ENCODE measurements at regions not wholly inside any gene's neighbourhood (a gene's known extent, or its start where the extent isn't known, plus 50 kb on each side); places are given as distances from the start of the nearest gene placed in this dataset.
"Not testable (repeated sequence)": the region's sequence is repeated elsewhere in the genome, so short reads cannot be mapped to it uniquely, and the experiment has no call there.

DNA sequence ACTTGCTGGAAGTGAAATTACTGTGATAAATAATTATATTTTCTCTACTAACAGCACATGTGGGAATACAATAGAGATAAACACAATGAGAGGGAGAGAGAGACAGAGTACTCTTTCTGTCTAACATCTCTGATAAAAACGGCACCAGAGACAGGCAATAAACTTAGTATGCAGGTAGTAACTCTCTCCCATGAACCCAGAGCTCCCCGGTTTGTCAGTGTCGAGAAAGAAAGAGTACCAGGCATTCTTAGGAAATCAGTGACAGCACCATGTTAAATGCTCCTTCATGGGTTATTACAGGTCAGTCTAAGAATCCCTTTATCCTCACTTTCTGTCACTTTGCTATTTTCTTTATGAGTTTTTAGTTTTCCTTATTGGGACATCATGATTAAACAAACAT is 110.7 kb upstream of the EPHA3 start:
- in situ Hi-C loops (cut with HindIII; ENCODE audit: low pct_unique_long_range_greater_than_20kb, low sequenced_read_pairs) = no loop called here
- DNase-seq (ENCODE audit: low read depth, low spot score) = no peak

DNA sequence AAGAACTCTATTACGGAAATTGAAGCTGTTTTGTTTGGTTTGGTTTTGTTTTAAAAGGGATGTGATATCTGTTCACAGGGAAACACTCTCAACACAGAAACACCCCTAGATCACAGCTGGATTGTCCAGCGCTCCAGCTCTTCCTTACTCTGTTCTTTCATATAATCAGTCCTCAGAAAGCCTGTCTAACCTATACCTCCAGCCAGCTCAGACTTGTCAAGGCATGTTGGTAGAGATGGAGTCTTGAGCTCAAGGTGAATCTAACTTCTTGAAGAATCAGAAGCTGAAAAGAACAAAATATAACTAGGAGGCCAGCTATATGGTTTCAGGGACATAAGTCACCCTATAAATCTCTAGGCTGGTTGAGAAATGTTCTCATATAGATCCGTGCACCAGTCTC is 110.2 kb upstream of the EPHA3 start:
- in situ Hi-C loops (cut with HindIII; ENCODE audit: low pct_unique_long_range_greater_than_20kb, low sequenced_read_pairs) = no loop called here
- DNase-seq (ENCODE audit: low read depth, low spot score) = no peak

- in situ Hi-C loops (cut with HindIII; ENCODE audit: low pct_unique_long_range_greater_than_20kb, low sequenced_read_pairs) = no loop called here
- DNase-seq (ENCODE audit: low read depth, low spot score) = no peak
Measured at GRCh38 chr3:89000886-89001285, 106.5 kb upstream of the EPHA3 start.

DNA sequence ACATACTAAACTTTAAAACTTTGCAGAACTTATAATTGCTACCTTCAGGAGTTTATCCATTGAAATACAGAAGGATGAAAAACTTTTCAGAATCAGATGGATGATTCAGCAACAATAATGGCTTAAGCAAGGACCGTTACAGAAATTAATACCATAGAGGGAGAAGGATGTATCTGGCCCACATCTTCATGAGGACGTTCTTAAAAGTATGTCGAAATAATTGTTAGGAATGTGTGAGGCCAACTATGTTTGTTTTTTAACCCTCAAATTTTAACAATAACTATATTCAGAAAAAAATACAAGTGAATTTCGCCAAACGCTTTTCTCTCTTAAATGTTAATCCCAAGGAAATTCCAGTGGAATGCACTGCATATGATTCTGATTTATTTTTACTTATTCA is 105.2 kb upstream of the EPHA3 start:
- in situ Hi-C loops (cut with HindIII; ENCODE audit: low pct_unique_long_range_greater_than_20kb, low sequenced_read_pairs) = no loop called here
- no peak for DNase-seq (ENCODE audit: low read depth, low spot score)

DNA sequence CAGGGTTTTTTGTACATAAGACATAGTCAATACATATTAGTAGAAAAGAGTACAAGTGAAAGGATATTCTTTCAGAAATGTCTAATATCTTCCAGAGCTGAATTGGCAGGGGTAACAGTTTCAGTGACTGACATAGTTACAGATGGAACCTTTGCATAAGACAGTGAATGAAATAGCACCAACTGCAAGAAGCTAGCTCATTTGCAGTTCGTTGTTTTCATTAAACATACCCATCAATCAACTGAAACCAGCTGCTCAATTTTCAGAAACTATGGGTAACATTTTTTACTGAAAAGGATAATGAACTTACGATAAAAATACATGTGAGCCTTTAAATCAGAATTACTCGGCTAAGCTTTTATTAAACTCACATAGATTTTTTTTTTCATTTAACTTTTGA is 93.9 kb upstream of the EPHA3 start:
- DNase-seq (ENCODE audit: low read depth, low spot score) = no peak
- in situ Hi-C loops (cut with HindIII; ENCODE audit: low pct_unique_long_range_greater_than_20kb, low sequenced_read_pairs) = no loop called here

GRCh38 chr3:89017531-89017930 is 89.9 kb upstream of the EPHA3 start:
- in situ Hi-C loops (cut with HindIII; ENCODE audit: low pct_unique_long_range_greater_than_20kb, low sequenced_read_pairs) = no loop called here
- no peak for DNase-seq (ENCODE audit: low read depth, low spot score)

DNA sequence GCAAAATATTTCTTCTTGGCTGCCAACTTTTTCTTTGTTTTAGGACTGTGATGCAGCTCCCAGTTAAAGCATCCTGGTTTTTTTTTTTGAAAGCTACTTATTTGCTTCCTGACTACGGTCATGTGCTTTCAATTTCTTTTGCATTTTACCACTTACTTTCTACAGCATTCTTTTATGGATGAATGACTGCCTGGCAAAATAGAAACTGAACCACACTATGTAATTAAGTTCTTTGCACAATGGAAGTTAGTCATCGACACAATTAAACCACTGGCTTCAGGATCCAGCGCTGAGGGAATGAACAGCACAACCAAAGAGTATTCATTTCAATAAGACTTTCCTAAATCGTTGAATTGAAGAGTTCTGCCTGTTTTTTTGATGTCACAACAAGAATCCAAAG is 82.2 kb upstream of the EPHA3 start:
- in situ Hi-C loops (cut with HindIII; ENCODE audit: low pct_unique_long_range_greater_than_20kb, low sequenced_read_pairs) = no loop called here
- peak; percentile 97 for DNase-seq (ENCODE audit: low read depth, low spot score)

- no peak for DNase-seq (ENCODE audit: low read depth, low spot score)
- in situ Hi-C loops (cut with HindIII; ENCODE audit: low pct_unique_long_range_greater_than_20kb, low sequenced_read_pairs) = no loop called here
Measured at GRCh38 chr3:89032346-89033013, 74.9 kb upstream of the EPHA3 start.

GRCh38 chr3:89034723-89035122 is 72.7 kb upstream of the EPHA3 start:
- DNase-seq (ENCODE audit: low read depth, low spot score); in situ Hi-C loops (cut with HindIII; ENCODE audit: low pct_unique_long_range_greater_than_20kb, low sequenced_read_pairs): not testable (repeated sequence)

DNA sequence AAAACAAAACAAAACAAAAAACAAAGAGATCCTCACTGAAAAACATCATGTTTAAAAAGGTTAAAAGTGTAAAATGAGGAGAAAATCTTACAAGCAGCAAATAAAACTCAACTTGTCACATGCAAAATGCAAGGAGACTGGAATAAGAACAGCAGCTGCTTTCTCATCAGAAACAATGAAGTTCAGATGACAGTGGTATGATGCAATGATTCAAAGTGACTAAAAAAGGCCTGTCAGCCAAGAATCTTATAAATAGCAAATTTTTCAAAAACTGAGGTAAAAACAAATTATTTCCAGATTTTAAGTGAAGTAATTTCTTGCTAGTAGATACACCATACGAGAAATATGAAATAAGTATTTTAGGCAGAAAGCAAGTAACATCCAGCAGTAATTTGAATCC is 68.6 kb upstream of the EPHA3 start:
- no peak for DNase-seq (ENCODE audit: low read depth, low spot score)
- in situ Hi-C loops (cut with HindIII; ENCODE audit: low pct_unique_long_range_greater_than_20kb, low sequenced_read_pairs) = no loop called here

GRCh38 chr3:89042236-89042835 is 65.1 kb upstream of the EPHA3 start:
- in situ Hi-C loops (cut with HindIII; ENCODE audit: low pct_unique_long_range_greater_than_20kb, low sequenced_read_pairs) = no loop called here
- DNase-seq (ENCODE audit: low read depth, low spot score) = peak; percentile 16

DNA sequence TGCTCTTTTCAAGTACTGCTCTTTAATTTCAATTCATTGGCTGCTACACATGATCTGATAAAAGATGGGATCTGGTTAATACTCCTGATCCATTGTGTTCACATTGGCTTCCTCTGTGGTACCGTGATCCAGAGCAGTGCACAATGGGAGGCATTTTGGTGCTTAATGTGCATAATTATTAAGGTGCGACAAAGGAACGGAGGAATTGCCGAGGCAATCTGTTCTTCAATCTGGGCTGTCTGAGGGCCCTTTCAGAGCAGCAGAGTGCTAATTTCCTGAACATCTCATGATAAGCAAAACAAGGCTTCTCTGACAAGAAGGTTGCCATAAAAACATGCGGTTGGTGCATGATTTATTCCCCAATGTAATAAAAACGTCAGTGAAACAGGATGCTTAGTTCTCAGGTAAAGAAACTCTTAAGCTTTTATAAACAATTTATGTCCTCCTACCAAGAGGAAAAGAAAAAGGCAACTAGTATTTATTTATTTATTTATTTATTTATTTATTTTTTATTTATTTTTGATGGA is 64.0 kb upstream of the EPHA3 start:
- DNase-seq (ENCODE audit: low read depth, low spot score) = peak; percentile 93
- in situ Hi-C loops (cut with HindIII; ENCODE audit: low pct_unique_long_range_greater_than_20kb, low sequenced_read_pairs) = no loop called here

- in situ Hi-C loops (cut with HindIII; ENCODE audit: low pct_unique_long_range_greater_than_20kb, low sequenced_read_pairs) = no loop called here
- DNase-seq (ENCODE audit: low read depth, low spot score) = no peak
Measured at GRCh38 chr3:89046661-89047060, 60.8 kb upstream of the EPHA3 start.

DNA sequence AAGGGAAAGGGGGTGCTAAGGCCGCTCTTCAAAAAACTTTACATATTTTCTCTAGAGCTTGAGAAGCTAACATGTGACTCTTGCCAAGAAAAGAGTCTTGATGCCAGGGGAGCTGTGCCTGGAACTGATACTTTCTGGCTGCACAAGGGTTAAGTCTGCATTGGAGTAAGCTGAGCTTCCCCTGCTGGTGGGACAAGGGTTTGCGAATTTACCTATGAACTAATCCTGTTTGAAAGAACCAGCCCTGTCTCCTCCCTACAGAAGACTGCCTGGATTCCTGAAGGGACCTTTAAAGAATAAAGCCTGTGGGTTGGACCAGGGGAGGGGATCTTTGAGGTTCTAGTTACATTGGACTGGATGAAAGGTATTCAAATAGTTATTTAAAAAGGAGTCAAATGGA is 58.3 kb upstream of the EPHA3 start:
- in situ Hi-C loops (cut with HindIII; ENCODE audit: low pct_unique_long_range_greater_than_20kb, low sequenced_read_pairs) = no loop called here
- DNase-seq (ENCODE audit: low read depth, low spot score) = peak; percentile 41

DNA sequence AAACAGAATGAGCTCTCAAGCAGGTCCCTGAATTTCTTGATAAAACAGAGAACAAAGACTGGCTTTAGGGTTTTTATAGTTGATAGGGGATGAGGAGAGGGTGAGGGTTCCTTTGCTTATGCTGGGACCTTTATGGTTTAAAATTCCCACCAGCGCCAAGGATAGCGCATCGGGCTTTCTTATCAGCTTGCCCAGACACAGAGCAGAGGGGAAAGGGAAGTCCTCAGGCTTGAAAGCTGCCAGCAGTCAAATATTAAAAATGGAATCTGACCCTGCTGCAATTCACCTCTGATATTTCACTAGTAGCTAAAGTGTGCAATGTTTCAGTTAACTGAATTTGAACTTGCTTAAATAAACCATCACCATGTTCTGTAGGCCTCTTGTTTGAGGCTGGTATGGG is 55.0 kb upstream of the EPHA3 start:
- no peak for DNase-seq (ENCODE audit: low read depth, low spot score)
- in situ Hi-C loops (cut with HindIII; ENCODE audit: low pct_unique_long_range_greater_than_20kb, low sequenced_read_pairs) = no loop called here

- in situ Hi-C loops (cut with HindIII; ENCODE audit: low pct_unique_long_range_greater_than_20kb, low sequenced_read_pairs) = no loop called here
Measured at GRCh38 chr3:89057398-89057797, 50.0 kb upstream of the EPHA3 start.

More at GRCh38 chr3:89057398-89057797, 50.0 kb upstream of the EPHA3 start:
- DNase-seq (ENCODE audit: low read depth, low spot score) = no peak
